ENCODE measurements at regions not wholly inside any gene's neighbourhood (a gene's known extent, or its start where the extent isn't known, plus 50 kb on each side); places are given as distances from the start of the nearest gene placed in this dataset.

DNA sequence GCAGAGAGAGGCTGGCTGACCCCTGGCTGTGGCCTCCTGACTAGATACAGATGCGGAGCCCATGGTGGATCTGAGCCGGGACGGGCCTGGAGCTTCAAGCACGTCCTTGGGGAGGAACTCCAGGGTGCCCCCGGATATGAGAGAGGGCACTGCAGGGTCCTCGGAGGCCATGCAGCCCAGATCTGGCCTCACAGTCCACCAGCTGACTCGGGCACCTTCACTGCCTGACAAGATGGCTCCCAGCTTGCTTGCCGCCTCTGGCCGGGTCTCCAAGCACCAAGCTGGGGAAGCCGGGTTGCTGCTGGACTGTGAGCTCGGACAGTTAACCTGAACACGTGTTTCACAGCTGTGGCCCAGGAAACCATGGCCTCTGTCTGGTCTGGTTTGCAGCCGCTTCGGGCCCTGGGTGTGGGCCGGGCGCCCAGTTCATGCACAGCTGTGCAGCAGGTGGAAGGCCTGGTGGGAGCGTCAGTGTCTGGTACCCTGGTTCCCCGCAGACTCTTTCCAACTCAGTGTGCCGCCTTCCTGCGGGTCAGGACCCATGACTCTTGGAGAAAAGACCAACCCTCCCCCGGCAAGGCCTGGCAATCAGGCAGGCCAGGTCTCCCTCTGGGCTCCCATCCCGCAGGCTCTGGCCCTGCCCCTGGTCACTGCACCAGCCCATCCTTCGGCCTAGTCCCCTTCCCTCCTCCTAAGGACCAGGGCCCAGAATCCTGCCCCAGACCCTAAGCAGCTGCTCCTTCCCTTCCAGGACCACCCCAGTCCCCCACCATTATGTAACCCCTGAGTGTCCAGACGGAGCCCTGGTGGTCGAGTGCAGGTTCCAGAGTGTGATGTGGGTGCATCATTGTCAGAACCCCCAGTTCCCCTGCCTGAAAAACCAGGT is 74.6 kb upstream of the OTOS start:
- TF ChIP-seq NFRKB (IDR thresholded peaks at IDR 0.05) (no peak), SP1 (IDR thresholded peaks at IDR 0.05) (no peak), FOXK2 (IDR thresholded peaks at IDR 0.05) (no peak)
